GM19025 (cell line): ENCODE measurements at regions not wholly inside any gene's neighbourhood (a gene's known extent, or its start where the extent isn't known, plus 50 kb on each side); places are given as distances from the start of the nearest gene placed in this dataset.

Experiments
- ATAC-seq: cut with Tn5 transposase; IDR thresholded peaks from one replicate; pipeline ENCODE4 v1.9.1; 2021; ENCODE audit warnings: mild to moderate bottlenecking, low read depth, moderate library complexity; ENCODE audit not compliant: unreplicated experiment

DNA sequence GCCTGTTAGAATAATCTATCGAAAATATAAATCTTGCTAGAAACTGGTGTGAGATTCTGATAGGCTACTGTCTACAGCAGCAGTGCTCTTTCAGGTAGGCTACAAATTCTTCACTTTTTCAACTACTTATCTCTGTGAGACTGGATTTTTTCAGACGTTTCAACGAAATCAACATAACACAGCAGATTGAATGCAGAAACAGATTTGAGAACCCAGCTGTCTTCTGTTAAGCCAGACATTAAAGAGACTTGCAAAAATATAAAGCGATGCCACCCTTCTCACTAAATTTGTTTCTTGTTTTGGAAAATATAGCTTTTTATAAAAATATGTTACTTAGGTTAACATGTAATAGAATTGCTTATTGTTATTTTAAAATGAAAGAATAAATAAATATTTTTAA, 140.6 kb upstream of the PHACTR1 start:
- no peak for ATAC-seq

DNA sequence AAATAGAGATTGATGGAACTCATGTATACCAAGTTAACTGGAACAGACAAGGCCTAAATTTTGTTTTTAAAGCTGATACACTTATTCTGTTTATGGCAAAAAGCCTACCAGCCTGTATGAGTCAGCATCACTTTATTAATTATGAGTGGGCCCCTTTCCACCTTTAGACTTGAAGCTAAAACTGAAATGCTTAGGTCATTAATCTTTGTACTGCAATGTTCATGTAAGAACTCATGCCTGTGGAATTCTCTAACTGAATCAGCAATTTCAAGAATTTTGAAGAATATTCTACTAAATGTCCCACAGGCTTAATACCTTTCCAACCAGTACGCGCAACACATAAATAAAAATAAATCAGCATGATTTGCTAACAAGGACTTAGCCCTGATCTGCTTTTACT, 140.2 kb upstream of the PHACTR1 start:
- no peak for ATAC-seq

DNA sequence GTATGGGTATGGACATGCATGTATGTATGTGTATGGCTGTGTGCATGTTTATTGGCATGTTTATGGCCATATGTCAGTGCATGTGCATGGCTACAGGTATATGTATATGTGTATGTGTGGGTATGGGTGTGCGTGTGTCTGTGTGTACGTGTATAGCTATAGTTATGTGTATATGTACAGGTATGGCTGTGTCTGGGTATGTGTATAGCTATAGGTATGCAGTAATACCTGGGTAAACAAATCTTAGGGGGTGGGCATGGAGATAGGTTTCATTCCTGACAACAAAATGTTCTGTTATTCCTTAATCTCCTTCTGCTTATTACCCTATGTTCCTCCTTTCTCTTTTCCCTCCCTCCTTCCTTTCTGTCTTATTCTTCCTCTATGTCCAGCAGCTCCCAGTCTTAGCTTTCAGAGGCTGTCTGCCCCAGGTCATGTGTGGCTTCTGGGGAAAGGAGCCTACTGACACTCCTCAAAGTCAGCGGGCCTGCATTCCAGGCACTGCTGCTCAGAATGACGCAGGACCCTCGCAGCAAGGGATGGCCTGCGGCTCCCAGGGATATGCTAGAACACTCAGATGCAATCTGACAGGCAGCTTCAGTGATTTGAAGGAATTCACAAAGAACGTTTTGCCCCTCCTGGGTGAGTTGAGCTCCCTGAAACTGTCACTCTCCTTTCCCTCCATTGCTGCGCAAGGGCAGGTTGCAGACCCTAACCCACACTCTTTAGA, 139.3 kb upstream of the PHACTR1 start:
- no peak for ATAC-seq

DNA sequence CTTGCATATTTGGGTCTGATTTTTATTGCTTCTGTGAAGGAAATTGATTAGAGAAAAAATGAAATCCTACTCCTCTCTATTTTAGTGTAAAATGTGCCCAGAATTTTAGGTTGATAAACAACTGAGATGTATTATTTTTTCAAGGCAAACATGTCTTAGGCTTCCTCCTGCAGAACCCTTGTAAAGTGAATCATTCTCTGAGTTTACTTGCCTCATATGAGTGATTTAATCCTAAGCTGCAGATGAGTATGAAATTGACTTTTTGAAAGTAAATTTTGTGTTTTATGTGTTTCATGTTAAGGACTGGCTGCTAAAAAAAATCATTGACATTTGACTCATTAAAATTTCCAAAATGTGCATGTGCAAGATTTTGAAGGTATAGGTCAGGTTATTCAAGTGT, 138.5 kb upstream of the PHACTR1 start:
- ATAC-seq, result no peak

DNA sequence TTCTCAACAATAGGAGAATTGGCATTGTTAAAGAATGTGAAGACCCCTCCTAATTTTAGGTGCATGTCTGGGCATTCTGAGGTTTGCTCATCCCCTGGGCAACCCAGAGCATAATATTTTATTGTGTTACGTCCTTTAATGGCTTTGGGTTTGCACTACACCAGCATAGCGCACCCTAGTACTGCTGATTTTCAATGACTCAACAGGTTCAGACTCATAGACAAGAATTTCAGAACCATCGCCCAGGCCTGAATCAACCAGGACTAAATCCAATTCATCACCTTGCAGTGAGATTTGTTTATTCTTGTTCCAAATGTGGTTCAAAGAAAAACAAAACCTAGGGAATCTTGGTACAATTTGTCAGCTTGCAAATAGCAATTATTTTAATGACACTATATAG, 137.8 kb upstream of the PHACTR1 start:
- no peak for ATAC-seq

DNA sequence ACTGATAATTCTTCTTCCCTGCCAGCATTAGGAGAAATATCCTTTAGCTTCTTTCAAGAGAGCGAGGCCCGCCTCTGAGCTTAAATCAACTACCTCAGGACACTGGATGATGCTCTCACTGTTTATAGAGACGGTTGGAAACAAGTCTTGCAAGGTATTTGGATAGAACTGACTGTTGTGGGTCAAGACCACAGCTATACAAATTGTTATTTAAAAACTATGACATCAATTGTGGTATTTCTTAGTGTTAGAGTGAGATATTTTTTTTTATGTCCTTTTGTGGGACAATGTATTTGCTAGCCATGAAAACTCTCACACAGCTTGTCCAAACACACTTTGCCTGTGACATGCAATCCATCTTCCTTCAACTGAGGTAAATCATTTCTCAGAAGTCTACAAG, 136.3 kb upstream of the PHACTR1 start:
- ATAC-seq, result no peak

DNA sequence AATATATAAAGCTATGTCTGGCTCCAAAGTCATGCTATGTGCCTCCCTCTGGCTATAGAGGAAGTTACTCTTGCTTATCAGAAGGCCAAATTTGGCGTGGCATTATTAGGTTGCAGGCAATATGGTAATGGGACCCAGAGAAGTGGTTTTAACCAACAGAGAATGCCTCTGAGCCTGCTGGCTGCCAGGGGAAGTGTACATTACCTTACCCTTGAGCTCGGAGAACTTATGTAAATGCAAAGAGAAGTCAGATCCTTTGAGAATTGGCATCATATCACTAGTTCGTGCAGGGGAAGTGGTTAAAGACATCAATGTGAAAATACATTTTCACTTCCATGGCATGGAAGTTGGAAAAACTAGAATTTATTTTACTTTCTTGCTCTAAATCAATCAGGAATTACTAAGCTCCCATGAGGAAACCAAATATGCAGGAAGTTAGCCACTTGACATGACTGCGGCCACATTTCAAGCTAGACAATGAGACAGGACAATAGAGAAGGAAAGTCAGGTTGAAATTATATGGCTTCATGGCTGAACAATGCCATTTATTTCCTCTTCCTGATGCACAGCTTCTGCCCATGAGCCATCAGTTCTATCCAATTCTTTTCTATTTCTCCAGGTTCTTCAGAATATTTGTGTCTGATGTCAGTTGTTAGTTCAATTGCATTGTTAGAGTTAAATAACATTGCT, 134.0 kb upstream of the PHACTR1 start:
- no peak for ATAC-seq

DNA sequence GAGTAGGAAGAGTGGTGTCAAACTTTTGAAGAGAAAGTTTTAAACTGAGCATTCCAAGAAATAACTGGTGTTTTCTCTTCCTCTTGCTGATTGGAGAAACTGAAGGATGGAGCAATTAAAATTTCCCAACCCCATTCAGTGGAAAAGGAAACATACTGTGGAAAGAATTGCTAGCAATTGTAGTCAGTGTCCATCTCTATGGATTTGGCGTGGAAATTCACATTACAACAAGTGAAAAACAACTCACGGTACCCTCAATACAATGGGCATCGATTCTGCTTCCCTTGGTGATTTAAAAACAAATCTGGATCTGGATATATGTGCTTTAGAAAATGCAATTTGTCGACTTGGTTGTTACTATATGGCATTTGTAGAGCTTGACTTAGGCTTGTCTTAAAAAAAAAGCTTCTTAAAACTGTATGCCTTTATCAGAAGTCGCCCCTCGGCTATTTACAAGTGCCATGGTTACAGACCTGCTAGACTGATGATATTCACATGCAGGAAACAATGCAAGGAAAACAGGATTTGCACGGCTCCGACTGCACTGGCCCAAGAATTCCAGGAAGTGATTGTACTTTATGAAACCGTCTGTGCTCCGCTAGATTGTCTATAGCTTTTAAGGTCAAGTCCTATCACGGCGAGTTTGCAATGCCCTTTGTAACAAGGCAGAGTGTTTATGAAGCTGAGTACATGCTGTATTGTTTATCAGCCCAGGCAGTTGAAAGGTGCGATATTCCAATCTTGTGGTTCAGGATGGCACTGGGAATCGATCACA, 131.7 kb upstream of the PHACTR1 start:
- ATAC-seq, result no peak

DNA sequence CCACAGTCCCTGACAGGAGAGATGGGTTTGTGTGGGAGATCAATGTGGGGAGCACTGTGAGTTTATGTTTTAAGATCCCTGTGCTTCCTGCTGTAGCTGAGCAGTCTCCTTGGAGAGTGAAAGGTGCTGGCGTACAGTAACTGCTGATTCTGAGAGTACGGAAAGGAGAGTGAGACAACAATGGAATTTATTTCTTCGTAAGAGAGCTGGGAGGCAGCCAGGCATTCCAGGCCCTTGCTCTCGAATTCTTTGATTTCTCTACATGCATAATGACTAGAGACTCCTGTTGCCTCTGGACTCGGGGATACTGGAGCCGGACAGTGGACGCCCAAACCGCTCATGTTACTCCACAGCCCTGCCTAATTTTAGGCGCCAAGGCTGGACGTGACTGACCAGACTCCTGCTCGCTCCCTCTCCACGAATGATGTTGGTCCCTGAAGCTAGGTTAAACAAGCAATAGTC, 131.0 kb upstream of the PHACTR1 start:
- no peak for ATAC-seq

DNA sequence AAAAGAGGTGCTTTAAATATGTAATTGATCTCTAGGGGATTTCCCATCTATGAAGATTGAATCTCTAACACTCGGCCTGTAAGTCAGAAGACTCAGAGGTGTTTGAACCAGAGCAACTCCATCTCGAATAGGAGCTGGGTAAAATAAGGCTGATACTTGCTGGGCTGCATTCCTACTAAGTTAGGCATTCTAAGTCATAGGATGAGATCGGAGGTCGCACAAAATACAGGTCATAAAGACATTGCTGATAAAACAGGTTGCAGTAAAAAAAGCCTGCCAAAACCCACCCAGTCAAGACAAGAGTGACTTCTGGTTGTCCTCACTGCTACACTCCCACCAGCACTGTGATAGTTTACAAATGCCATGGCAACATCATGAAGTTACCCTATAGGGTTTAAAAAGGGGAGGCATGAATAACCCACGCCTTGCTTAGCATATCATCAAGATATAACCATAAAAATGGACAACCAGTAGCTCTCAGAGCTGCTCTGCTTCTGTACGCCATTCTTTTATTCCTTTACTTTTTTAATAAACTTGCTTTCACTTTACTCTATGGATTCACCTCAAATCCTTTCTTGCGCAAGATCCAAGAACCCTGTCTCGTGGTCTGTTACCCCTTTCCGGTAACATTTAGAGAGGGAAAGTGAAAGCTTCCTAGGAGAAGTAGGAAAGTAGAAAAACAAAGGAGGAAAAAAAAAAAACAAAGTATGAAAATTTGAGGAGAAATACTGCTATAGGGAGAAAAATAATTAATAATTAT, 129.7 kb upstream of the PHACTR1 start:
- no peak for ATAC-seq

DNA sequence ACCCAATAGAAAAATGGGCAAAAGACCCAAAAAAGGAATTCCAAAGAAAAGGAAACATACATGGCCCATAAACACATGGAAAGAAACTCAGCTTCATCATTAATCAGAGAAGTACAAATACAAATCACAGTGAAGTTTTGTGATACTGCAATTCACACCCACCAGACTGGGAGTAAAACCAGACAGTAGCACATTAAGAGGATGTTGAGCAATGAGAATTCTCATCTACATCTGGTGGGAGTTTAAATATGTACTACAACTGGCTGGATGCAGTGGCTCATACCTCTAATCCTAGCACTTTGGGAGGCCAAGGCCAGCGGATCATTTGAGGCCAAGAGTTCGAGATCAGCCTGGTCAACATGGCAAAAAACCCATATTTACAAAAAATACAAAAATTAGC, 125.7 kb upstream of the PHACTR1 start:
- ATAC-seq, result no peak

DNA sequence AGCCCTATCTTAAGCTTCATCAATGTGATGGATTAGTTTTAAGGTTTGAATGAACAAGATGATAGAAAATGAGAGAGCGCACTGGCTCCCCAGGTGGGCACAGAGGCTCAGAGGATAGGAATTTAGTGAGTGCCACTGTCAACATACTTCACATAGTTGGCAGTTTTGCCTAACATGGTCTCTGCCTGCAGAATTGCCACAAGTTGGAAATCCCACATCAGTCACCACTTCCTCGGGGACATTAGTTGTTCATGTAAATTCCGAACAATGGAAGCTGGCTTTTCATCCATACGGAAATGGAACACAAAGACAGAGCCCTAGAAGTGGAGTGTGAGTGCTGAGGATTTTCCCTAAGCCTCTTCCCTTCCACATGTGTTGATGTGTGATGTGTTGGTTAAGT, 123.9 kb upstream of the PHACTR1 start:
- ATAC-seq, result no peak

DNA sequence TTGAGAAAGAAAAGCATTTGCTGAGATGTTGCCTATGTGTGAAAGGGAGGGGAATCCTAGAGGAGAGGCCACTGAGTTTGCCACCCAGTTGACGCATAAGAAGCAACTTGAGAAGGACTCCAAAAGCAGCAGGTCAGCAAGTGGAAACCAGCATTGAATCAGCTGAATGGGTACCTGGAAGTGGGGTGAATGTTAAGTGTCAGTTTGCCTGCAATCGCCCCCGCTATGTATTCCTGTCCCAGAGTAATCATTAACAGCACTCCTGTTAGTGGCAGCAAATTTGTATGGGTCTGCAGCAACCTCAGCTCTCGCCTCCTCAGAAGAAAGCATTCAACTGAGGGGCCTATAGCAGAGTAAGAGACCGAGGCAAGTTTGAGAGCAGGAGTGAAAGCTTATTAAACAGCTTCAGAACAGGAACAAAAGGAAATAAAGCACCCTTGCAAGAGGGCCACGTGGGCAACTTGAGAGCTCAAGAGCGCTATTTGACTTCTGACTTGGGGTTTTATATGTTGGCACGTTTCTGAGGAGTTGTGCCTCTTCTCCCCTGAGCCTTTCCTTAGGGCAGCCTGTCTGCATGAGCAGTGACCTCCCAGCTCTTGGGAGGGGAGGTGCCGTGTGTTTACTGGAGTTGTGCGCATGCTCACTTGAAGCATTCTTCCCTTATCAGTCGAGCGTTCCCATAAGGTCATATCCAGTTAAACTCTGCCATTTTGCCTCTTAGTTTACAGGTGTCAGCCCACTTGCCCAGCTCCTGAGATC, 122.6 kb upstream of the PHACTR1 start:
- ATAC-seq, result peak; percentile 40

DNA sequence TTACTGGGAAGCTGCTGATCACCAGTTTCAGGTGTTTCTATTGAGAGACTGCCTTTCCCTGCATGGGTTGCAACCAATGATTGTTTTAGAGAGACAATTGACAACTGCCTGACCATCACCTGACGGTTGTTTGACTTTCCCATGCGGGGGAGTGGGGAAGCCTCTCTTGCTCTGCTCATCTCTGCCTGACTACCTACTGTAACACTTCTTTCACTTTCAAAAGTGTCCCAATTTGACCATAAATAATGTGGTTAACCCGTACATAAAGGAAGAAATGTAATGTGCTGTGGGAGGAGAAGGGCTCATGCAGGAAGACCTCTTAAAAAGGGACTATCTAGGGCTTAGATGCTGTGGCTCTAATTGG, 122.1 kb upstream of the PHACTR1 start:
- ATAC-seq, result no peak

DNA sequence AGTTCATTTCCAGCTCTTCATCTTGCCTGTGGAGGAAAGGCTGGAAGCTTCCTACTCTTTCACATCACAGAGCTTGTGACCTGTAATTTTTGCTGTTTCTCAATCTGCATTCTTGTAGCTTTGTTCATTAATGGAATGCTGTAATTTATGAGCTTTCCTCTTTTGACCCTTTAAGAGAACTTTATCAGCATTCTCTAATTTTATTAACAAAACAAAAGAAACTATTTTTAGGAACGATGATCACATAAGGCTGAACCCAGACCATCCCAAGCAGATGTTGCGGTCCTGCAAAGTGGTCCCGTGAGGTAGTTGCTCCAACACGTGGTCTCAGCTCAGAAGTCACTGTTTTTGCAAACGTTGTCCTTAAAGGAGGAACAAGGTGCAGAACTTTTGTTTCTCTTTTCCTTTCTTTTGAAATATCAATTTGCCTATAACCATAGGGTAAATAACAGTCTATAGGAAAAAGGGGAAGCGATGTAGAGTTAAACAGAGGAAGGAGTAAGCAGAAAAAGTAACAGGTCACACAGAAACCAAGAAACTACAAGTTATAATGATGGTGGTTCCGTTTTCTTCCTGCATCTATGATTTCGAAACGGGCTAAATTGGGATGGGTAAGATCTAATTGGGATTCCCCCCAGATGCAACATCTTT, 121.3 kb upstream of the PHACTR1 start:
- ATAC-seq, result peak; percentile 71

DNA sequence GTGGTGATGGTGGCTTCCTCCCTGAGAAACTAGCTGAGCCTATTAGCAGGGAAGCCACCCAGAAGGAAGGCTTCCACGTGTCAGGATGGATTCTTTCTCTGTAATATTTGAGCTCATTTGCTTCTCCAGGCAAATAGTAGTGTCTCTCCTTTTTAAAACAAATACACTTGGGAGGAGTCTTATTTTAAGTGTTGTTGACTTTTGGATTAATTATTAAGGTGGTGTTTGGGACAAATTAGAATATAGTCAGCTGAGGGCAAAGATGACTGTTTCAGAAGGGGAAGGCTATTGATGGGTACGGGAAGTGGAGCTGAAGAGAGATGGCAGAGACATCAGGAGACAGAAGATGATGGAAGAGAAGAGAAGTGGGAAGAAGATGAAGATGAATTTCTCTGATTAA, 119.8 kb upstream of the PHACTR1 start:
- ATAC-seq, result no peak

DNA sequence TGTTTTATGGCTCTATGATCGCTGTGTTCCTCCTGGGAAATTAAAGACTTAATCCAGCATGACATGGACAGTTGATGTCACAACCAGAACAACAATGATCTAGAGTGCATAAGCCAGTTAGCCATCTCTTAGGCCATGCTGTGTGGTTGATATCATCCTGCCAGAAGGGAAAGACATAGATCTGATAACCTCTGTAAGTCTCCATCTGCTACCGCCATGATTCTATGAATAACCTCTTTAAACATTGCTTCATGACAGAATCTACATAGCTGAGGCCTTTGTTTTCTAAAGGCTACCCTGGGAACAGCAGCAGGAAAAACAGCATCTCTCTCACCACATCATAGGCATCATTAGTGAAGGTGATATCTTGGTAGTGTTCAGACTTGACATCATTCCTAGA, 117.6 kb upstream of the PHACTR1 start:
- ATAC-seq, result no peak

DNA sequence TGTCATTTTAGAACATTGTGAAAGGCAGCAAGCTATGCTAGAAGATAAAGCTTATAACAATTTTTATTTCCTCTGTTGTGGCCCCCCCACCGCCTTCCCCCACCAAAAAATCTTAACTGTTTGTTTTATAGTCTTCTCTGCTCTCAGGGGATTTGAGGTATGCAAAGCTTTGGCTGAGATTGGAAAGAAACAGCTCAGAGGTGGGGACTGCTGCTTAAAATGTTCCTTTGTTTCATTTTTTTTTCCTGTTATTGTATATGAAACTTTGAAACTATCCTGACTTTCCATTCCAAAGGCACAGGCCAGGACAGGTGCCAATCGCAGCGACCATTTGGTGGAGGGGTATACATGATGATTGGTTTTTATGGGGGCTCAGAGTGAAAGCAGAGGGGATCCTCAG, 114.7 kb upstream of the PHACTR1 start:
- ATAC-seq, result no peak

DNA sequence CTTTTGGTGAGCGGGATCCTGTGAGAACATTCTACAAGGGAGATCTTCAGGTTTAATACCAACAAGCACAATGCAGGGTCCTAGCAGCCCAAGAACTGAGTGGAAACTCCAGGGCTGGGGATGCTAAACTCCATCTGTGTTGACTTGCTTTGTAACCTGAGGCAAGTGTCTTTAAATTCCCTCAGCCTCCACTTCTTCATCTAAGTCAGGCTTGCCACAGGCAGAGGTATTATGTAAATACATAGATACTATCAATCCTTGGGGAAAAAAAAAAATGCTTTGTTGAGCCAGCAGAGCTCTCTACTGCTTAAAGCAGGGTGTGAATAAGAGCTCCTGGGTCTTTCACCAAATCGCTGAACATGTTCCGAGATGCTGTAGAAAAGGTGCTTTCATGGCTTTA, 114.2 kb upstream of the PHACTR1 start:
- ATAC-seq, result no peak
